GM12878 (cell line): ENCODE measurements at regions not wholly inside any gene's neighbourhood (a gene's known extent, or its start where the extent isn't known, plus 50 kb on each side); places are given as distances from the start of the nearest gene placed in this dataset.

Source experiments
- ATAC-seq: fragments of 200-7000 bp; cut with Tn5 transposase; 3 replicates; pipeline ENCODE4 v1.9.1; 2020; ENCODE audit warnings: mild to moderate bottlenecking, moderate library complexity
- BruUV-seq: library from RNA; stranded (reverse); fragments of 400-500 nt; replicated peaks from 2 replicates; lab custom pipeline; 2021; lab: Mats Ljungman, UMichigan
- CTCF ChIA-PET: fragments of 300-600 bp; sonication (Branson Sonifier 250); formaldehyde crosslinking; extraction: SDS; loops from one replicate; lab custom pipeline; 2021; ENCODE audit warnings: inconsistent platforms; lab: Yijun Ruan, JAX
- POLR2A ChIA-PET: fragments of 350-600 bp; formaldehyde crosslinking; extraction: SDS; loops from one replicate; lab custom pipeline; 2021; ENCODE audit warnings: inconsistent platforms; lab: Charles Lee
- RAD21 ChIA-PET: fragments of 300-600 bp; sonication (Branson Sonifier 250); formaldehyde crosslinking; loops from one replicate; lab custom pipeline; 2023; ENCODE audit warnings: antibody characterized with exemption; ENCODE audit not compliant: unreplicated experiment; lab: Charles Lee
- SMC1A ChIA-PET: fragments of 300-600 bp; sonication (Branson Sonifier 250); formaldehyde crosslinking; loops from one replicate; lab custom pipeline; 2023; ENCODE audit not compliant: unreplicated experiment, uncharacterized antibody; lab: Charles Lee
- DNase-seq: peaks from one replicate; pipeline ENCODE4 v3.0.0-alpha.2; 2011; ENCODE audit warnings: low read depth, low spot score
- FAIRE-seq: peaks from 3 replicates; lab custom pipeline; 2011; peaks lifted over from hg19 to GRCh38; lab: Jason Lieb, UNC
- H2AFZ ChIP-seq: 2 replicates; pipeline ENCODE4 v1.6.0; 2011; ENCODE audit warnings: low read depth, low read length, control low read depth; ENCODE audit not compliant: control insufficient read depth
- H3K27ac ChIP-seq: 2 replicates; pipeline ENCODE4 v1.5.1; 2011; ENCODE audit warnings: control low read depth; ENCODE audit not compliant: control insufficient read depth, insufficient read depth
- H3K27me3 ChIP-seq, 2 experiments: replicated peaks in 1 of 2; 2 replicates each; pipeline versions ENCODE4 v1.6.0 to v1.6.1; 2011; ENCODE audit warnings: low read length in 1 of 2; ENCODE audit not compliant: control insufficient read depth in 2 of 2, insufficient read depth in 2 of 2
- H3K36me3 ChIP-seq, 2 experiments: 2 replicates each; pipeline ENCODE4 v1.5.1; 2011; ENCODE audit warnings: low read length in 1 of 2; ENCODE audit not compliant: control insufficient read depth in 2 of 2, insufficient read depth in 2 of 2
- H3K4me1 ChIP-seq: 2 replicates; pipeline ENCODE4 v1.6.1; 2011; ENCODE audit warnings: mild to moderate bottlenecking, low read length, moderate library complexity, mixed read lengths; ENCODE audit not compliant: control insufficient read depth, insufficient read depth
- H3K4me2 ChIP-seq: 2 replicates; pipeline ENCODE4 v1.6.0; 2011; ENCODE audit warnings: control low read depth; ENCODE audit not compliant: control insufficient read depth, insufficient read depth
- H3K4me3 ChIP-seq: fragments of 200-600 bp; sonication (generic); 2 replicates; pipeline ENCODE4 v1.5.1; 2016
- H3K79me2 ChIP-seq: 2 replicates; pipeline ENCODE4 v1.6.0; 2011; ENCODE audit warnings: low read length; ENCODE audit not compliant: control insufficient read depth, insufficient read depth
- H3K9ac ChIP-seq: 2 replicates; pipeline ENCODE4 v1.8.0; 2011; ENCODE audit warnings: low read length, control low read depth, mixed read lengths; ENCODE audit not compliant: control insufficient read depth, insufficient read depth
- H3K9me3 ChIP-seq: replicated peaks from 3 replicates; pipeline ENCODE4 v1.5.1; 2011; ENCODE audit warnings: mild to moderate bottlenecking, low read length; ENCODE audit not compliant: control insufficient read depth, insufficient read depth
- H4K20me1 ChIP-seq: 2 replicates; pipeline ENCODE4 v1.6.0; 2011; ENCODE audit not compliant: control insufficient read depth, insufficient read depth
- ATF3 ChIP-seq: IDR thresholded peaks from 2 replicates; pipeline ENCODE4 v1.6.1; 2011; ENCODE audit warnings: low read depth, mild to moderate bottlenecking, low read length, moderate library complexity, borderline replicate concordance; ENCODE audit errors: extremely low read depth
- BACH1 ChIP-seq: fragments of 450-650 bp; IDR thresholded peaks from 2 replicates; pipeline ENCODE4 v1.6.1; 2017; ENCODE audit warnings: mild to moderate bottlenecking, borderline replicate concordance
- BCLAF1 ChIP-seq: fragments of 450-650 bp; IDR thresholded peaks from 2 replicates; pipeline ENCODE4 v1.6.1; 2017; ENCODE audit warnings: antibody characterized with exemption, mild to moderate bottlenecking, moderate library complexity
- BRCA1 ChIP-seq: IDR thresholded peaks from 2 replicates; pipeline ENCODE4 v1.6.1; 2011; ENCODE audit warnings: low read depth, low read length, improper control_type of control experiment
- HDAC6 ChIP-seq: fragments of 200-600 bp; sonication (generic); IDR thresholded peaks from one replicate; pipeline ENCODE4 v1.8.0; 2017; ENCODE audit warnings: antibody characterized with exemption; ENCODE audit not compliant: unreplicated experiment
- MYB ChIP-seq: fragments of 150-350 bp; IDR thresholded peaks from 2 replicates; pipeline ENCODE4 v1.6.1; 2014; ENCODE audit warnings: mild to moderate bottlenecking, low read depth, low read length, borderline replicate concordance
- PBX3 ChIP-seq: IDR thresholded peaks from 2 replicates; pipeline ENCODE4 v1.6.1; 2011; ENCODE audit warnings: mild to moderate bottlenecking, low read depth, low read length, moderate library complexity; ENCODE audit not compliant: insufficient replicate concordance
- RB1 ChIP-seq: fragments of 450-650 bp; formaldehyde crosslinking; IDR thresholded peaks from 2 replicates; pipeline ENCODE4 v1.6.1; 2017; ENCODE audit warnings: mild to moderate bottlenecking, borderline replicate concordance
- SMAD1 ChIP-seq: fragments of 450-650 bp; IDR thresholded peaks from 2 replicates; pipeline ENCODE4 v1.6.1; 2018; ENCODE audit warnings: mild to moderate bottlenecking, low read depth; ENCODE audit not compliant: partially characterized antibody
- SREBF1 ChIP-seq: IDR thresholded peaks from 2 replicates; pipeline ENCODE4 v1.6.1; 2012; ENCODE audit warnings: mild to moderate bottlenecking, low read length
- ZBTB4 ChIP-seq: fragments of 450-650 bp; formaldehyde crosslinking; IDR thresholded peaks from 2 replicates; pipeline ENCODE4 v1.4.0; 2022; ENCODE audit warnings: mild to moderate bottlenecking, moderate library complexity
- ZNF24 ChIP-seq: fragments of 450-650 bp; IDR thresholded peaks from 2 replicates; pipeline ENCODE4 v1.6.1; 2017; ENCODE audit warnings: antibody characterized with exemption, mild to moderate bottlenecking
- WGBS: methylation state at CpG from one replicate; pipeline ENCODE4 v1.1.6; 2016; ENCODE audit warnings: low lambda C conversion rate; ENCODE audit not compliant: insufficient replicate concordance, insufficient coverage; ENCODE audit errors: missing lambda C conversion rate; 5-methylcytosine and 5-hydroxymethylcytosine counted together
- in situ Hi-C: fragments of 300-500 bp; cut with MboI; formaldehyde crosslinking; loops from 9 replicates; pipeline ENCODE4 v1.14.3; 2018; ENCODE audit warnings: mixed read lengths
- intact Hi-C: fragments of 100-400 bp; cut with micrococcal nuclease; formaldehyde crosslinking; loops from one replicate; pipeline ENCODE4 v1.14.2; 2022; ENCODE audit not compliant: unreplicated experiment

GRCh38 chr1:34612091-34612827, 142.6 kb upstream of the GJB5 start (continued):
- TF ChIP-seq ATF3 (no peak), BCLAF1 (no peak), SMAD1 (no peak)

DNA sequence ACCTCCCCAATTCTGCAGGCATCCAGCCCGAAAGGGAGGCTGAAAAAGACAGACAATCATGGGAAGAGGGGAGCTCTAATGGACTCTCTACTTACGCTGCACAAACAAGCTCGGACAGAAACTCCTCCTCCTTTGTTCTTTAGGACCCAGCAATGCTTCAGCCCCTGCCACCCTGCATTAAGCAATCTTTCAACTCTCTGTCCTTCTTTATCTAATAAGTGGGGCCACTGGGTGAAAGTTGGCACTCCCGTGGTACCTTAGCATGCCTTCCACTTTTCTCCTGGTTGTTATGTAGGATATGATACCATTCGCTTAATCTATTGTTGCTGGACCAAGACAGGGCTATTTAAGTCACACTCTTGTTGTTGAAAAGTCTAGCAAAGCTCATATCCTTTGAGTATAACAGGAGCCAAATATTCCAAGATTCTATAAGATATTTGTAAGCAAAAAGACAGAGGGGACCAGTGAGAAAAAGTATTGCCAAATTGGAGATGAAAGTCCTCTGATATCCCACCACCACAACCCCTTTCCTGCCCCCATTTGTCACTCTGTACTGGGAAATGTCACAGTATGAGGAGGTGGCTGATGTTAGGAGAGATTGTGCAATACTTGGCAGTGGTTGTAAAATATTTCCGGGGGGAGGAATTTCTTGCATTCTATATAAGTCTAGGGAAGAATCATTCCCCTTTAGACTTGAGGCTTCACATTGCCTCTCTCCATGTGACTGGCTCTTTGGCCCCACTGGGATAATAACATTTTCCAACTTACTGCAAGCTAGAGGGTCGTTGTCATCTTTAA, 137.3 kb upstream of the GJB5 start:
- in situ Hi-C loops = no loop called here
- no peak for ATAC-seq
- POLR2A ChIA-PET = no interaction called here
- H3K36me3 ChIP-seq = no peaks in the 10 kb centered on the region
- no peaks in the 10 kb centered on the region for H3K9me3 ChIP-seq
- no peak overlapping the region for H3K4me3 ChIP-seq
- BruUV-seq = no TSS peak
- RAD21 ChIA-PET = interaction anchor here (1.5 kb wide), 1 partner anchor 157 kb away, joined by 3 read pairs; no protein-coding TSS in a partner anchor
- H3K27me3 ChIP-seq = peaks cover 0 to 8% of the 10 kb centered on the region in 2 experiments; a peak in 3 of 4 replicates
- H3K4me1 ChIP-seq = no peaks in the 10 kb centered on the region
- H3K4me2 ChIP-seq = no peak overlapping the region
- no peak overlapping the region for H2AFZ ChIP-seq
- no peak overlapping the region for H3K27ac ChIP-seq
- H3K9ac ChIP-seq = no peak overlapping the region
- CTCF ChIA-PET = no interaction called here
- SMC1A ChIA-PET = no interaction called here
- H4K20me1 ChIP-seq = no peaks in the 10 kb centered on the region
- DNase-seq = no peak
- no peak for FAIRE-seq
- WGBS = 11% methylated on average over 7 of the region's 7 CpGs
- intact Hi-C loops = no loop called here
- H3K79me2 ChIP-seq = no peaks in the 10 kb centered on the region
- no peak for TF ChIP-seq ZBTB4 (CRISPR knock-in tag)
- no peak for TF ChIP-seq SREBF1
- TF ChIP-seq MYB = no peak
- TF ChIP-seq PBX3 = no peak
- TF ChIP-seq BACH1 = no peak
- no peak for TF ChIP-seq BRCA1
- no peak for TF ChIP-seq RB1
- TF ChIP-seq ZNF24 = no peak
- no peak for TF ChIP-seq HDAC6
